ENCODE measurements at regions not wholly inside any gene's neighbourhood (a gene's known extent, or its start where the extent isn't known, plus 50 kb on each side); places are given as distances from the start of the nearest gene placed in this dataset.

- Histone ChIP-seq H3K36me3 (ENCODE audit: control insufficient read depth, insufficient read depth, low read length) (no peaks in the 10 kb centered on the region), H3K27ac (ENCODE audit: low read length) (no peak overlapping the region), H3K4me1 (ENCODE audit: control insufficient read depth, insufficient read depth, low read length) (no peaks in the 10 kb centered on the region; the same call in 1 of the 2 replicates), H3K9me3 (ENCODE audit: control insufficient read depth, insufficient read depth, low read length) (no peaks in the 10 kb centered on the region), H3K4me3 (ENCODE audit: low read length) (no peak overlapping the region), H3K27me3 (ENCODE audit: control insufficient read depth, insufficient read depth, low read length) (no peaks in the 10 kb centered on the region)
- no CpG with 5 or more reads among the region's 3 CpGs for WGBS (ENCODE audit: insufficient coverage, insufficient read length)
- no peak for DNase-seq (ENCODE audit: low read depth, low spot score)
Observed at GRCh38 chr3:89042236-89042835, 65.1 kb upstream of the EPHA3 start.

GRCh38 chr3:89043406-89043932 lies 64.0 kb upstream of the EPHA3 start:
- no peak for DNase-seq (ENCODE audit: low read depth, low spot score)
- H3K4me3 ChIP-seq (ENCODE audit: low read length): no peak overlapping the region
- WGBS (ENCODE audit: insufficient coverage, insufficient read length): no CpG with 5 or more reads among the region's 6 CpGs
- no peaks in the 10 kb centered on the region for H3K9me3 ChIP-seq (ENCODE audit: control insufficient read depth, insufficient read depth, low read length)
- H3K27ac ChIP-seq (ENCODE audit: low read length): no peak overlapping the region
- no peaks in the 10 kb centered on the region for H3K27me3 ChIP-seq (ENCODE audit: control insufficient read depth, insufficient read depth, low read length)
- H3K4me1 ChIP-seq (ENCODE audit: control insufficient read depth, insufficient read depth, low read length): no peaks in the 10 kb centered on the region; the same call in 1 of the 2 replicates
- no peaks in the 10 kb centered on the region for H3K36me3 ChIP-seq (ENCODE audit: control insufficient read depth, insufficient read depth, low read length)

- no peaks in the 10 kb centered on the region for H3K36me3 ChIP-seq (ENCODE audit: control insufficient read depth, insufficient read depth, low read length)
- no CpG with 5 or more reads among the region's 1 CpG for WGBS (ENCODE audit: insufficient coverage, insufficient read length)
- no peak overlapping the region for H3K27ac ChIP-seq (ENCODE audit: low read length)
- no peak for DNase-seq (ENCODE audit: low read depth, low spot score)
- H3K4me1 ChIP-seq (ENCODE audit: control insufficient read depth, insufficient read depth, low read length): no peaks in the 10 kb centered on the region; the same call in 1 of the 2 replicates
- H3K4me3 ChIP-seq (ENCODE audit: low read length): no peak overlapping the region
- H3K27me3 ChIP-seq (ENCODE audit: control insufficient read depth, insufficient read depth, low read length): no peaks in the 10 kb centered on the region
- no peaks in the 10 kb centered on the region for H3K9me3 ChIP-seq (ENCODE audit: control insufficient read depth, insufficient read depth, low read length)
Observed at GRCh38 chr3:89046661-89047060, 60.8 kb upstream of the EPHA3 start.

- Histone ChIP-seq H3K4me1 (ENCODE audit: control insufficient read depth, insufficient read depth, low read length) (no peaks in the 10 kb centered on the region; the same call in 1 of the 2 replicates), H3K27me3 (ENCODE audit: control insufficient read depth, insufficient read depth, low read length) (no peaks in the 10 kb centered on the region; the same call in 1 of the 2 replicates), H3K36me3 (ENCODE audit: control insufficient read depth, insufficient read depth, low read length) (no peaks in the 10 kb centered on the region), H3K27ac (ENCODE audit: low read length) (no peak overlapping the region), H3K9me3 (ENCODE audit: control insufficient read depth, insufficient read depth, low read length) (no peaks in the 10 kb centered on the region), H3K4me3 (ENCODE audit: low read length) (no peak overlapping the region)
- DNase-seq (ENCODE audit: low read depth, low spot score): peak; percentile 55
- WGBS (ENCODE audit: insufficient coverage, insufficient read length): no CpG with 5 or more reads among the region's 2 CpGs
Observed at GRCh38 chr3:89049119-89049518, 58.3 kb upstream of the EPHA3 start.

- H3K4me1 ChIP-seq (ENCODE audit: control insufficient read depth, insufficient read depth, low read length): no peaks in the 10 kb centered on the region
- H3K36me3 ChIP-seq (ENCODE audit: control insufficient read depth, insufficient read depth, low read length): no peaks in the 10 kb centered on the region
- no peak overlapping the region for H3K27ac ChIP-seq (ENCODE audit: low read length)
- no peak overlapping the region for H3K4me3 ChIP-seq (ENCODE audit: low read length)
- no peak for DNase-seq (ENCODE audit: low read depth, low spot score)
- no peaks in the 10 kb centered on the region for H3K9me3 ChIP-seq (ENCODE audit: control insufficient read depth, insufficient read depth, low read length)
- H3K27me3 ChIP-seq (ENCODE audit: control insufficient read depth, insufficient read depth, low read length): no peaks in the 10 kb centered on the region; the same call in 1 of the 2 replicates
- WGBS (ENCODE audit: insufficient coverage, insufficient read length): no CpG with 5 or more reads among the region's 3 CpGs
Observed at GRCh38 chr3:89052386-89052785, 55.0 kb upstream of the EPHA3 start.

GRCh38 chr3:89057398-89057797 lies 50.0 kb upstream of the EPHA3 start:
- no CpG with 5 or more reads among the region's 4 CpGs for WGBS (ENCODE audit: insufficient coverage, insufficient read length)
- H3K4me1 ChIP-seq (ENCODE audit: control insufficient read depth, insufficient read depth, low read length): no peaks in the 10 kb centered on the region
- no peaks in the 10 kb centered on the region for H3K9me3 ChIP-seq (ENCODE audit: control insufficient read depth, insufficient read depth, low read length)
- no peak overlapping the region for H3K4me3 ChIP-seq (ENCODE audit: low read length)
- no peak for DNase-seq (ENCODE audit: low read depth, low spot score)
- H3K27me3 ChIP-seq (ENCODE audit: control insufficient read depth, insufficient read depth, low read length): no peaks in the 10 kb centered on the region; the same call in 1 of the 2 replicates
- H3K27ac ChIP-seq (ENCODE audit: low read length): no peak overlapping the region
- no peaks in the 10 kb centered on the region for H3K36me3 ChIP-seq (ENCODE audit: control insufficient read depth, insufficient read depth, low read length)

Data from iPS DF 6.9 (cell line).